ENCODE measurements at regions not wholly inside any gene's neighbourhood (a gene's known extent, or its start where the extent isn't known, plus 50 kb on each side); places are given as distances from the start of the nearest gene placed in this dataset.

- no peak overlapping the region for H3K4me3 ChIP-seq (ENCODE audit: low read depth in 1 of 2, low read length in 2 of 2)
- no peaks in the 10 kb centered on the region for H3K36me3 ChIP-seq (ENCODE audit: insufficient read depth, low read length)
- no peak overlapping the region for H3K27ac ChIP-seq (ENCODE audit: low read depth, low read length)
- H3K9me3 ChIP-seq (ENCODE audit: low read length): no peaks in the 10 kb centered on the region
- H3K27me3 ChIP-seq (ENCODE audit: control insufficient read depth in 1 of 2, insufficient read depth in 2 of 2, low read length in 2 of 2): no peaks in the 10 kb centered on the region
- H3K9ac ChIP-seq (ENCODE audit: low read length): no peak overlapping the region
- no peaks in the 10 kb centered on the region for H3K4me1 ChIP-seq (ENCODE audit: insufficient read depth, low read length)
Measured at GRCh38 chr3:182570946-182571594, 222.2 kb upstream of the ATP11B start.

- no peak overlapping the region for H3K27ac ChIP-seq (ENCODE audit: low read depth, low read length)
- H3K9me3 ChIP-seq (ENCODE audit: low read length): no peaks in the 10 kb centered on the region
- no peak overlapping the region for H3K9ac ChIP-seq (ENCODE audit: low read length)
- no peaks in the 10 kb centered on the region for H3K27me3 ChIP-seq (ENCODE audit: control insufficient read depth in 1 of 2, insufficient read depth in 2 of 2, low read length in 2 of 2)
- H3K36me3 ChIP-seq (ENCODE audit: insufficient read depth, low read length): no peaks in the 10 kb centered on the region
- no peaks in the 10 kb centered on the region for H3K4me1 ChIP-seq (ENCODE audit: insufficient read depth, low read length)
- no peak overlapping the region for H3K4me3 ChIP-seq (ENCODE audit: low read depth in 1 of 2, low read length in 2 of 2)
Measured at GRCh38 chr3:182575941-182576340, 217.4 kb upstream of the ATP11B start.

DNA sequence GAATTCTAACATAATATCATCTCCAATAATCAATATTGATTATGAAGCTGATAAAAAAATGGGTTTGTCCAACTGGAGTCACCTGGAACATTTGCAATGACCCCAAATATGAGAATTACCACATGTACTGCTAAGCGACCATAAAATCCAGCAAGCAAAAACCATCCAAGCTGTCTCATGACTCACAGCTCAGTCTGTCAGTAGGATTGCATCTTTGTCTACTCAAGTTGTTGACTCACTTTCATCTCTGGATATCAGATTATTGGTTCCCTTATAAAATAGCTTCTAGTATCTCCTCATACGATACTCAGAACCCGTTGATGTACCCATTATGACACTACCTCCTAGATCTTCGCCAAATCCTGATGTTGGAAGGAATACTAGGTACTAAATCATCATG lies 209.8 kb upstream of the ATP11B start:
- H3K27ac ChIP-seq (ENCODE audit: low read depth, low read length): no peak overlapping the region
- H3K9ac ChIP-seq (ENCODE audit: low read length): no peak overlapping the region
- H3K4me3 ChIP-seq (ENCODE audit: low read depth in 1 of 2, low read length in 2 of 2): no peak overlapping the region
- H3K9me3 ChIP-seq (ENCODE audit: low read length): no peaks in the 10 kb centered on the region
- no peaks in the 10 kb centered on the region for H3K4me1 ChIP-seq (ENCODE audit: insufficient read depth, low read length)
- H3K27me3 ChIP-seq (ENCODE audit: control insufficient read depth in 1 of 2, insufficient read depth in 2 of 2, low read length in 2 of 2): no peaks in the 10 kb centered on the region
- H3K36me3 ChIP-seq (ENCODE audit: insufficient read depth, low read length): no peaks in the 10 kb centered on the region

GRCh38 chr3:182585532-182586150 lies 207.7 kb upstream of the ATP11B start:
- Histone ChIP-seq H3K4me3 (ENCODE audit: low read depth in 1 of 2, low read length in 2 of 2) (no peak overlapping the region), H3K4me1 (ENCODE audit: insufficient read depth, low read length) (no peaks in the 10 kb centered on the region), H3K27me3 (ENCODE audit: control insufficient read depth in 1 of 2, insufficient read depth in 2 of 2, low read length in 2 of 2) (no peaks in the 10 kb centered on the region), H3K27ac (ENCODE audit: low read depth, low read length) (no peak overlapping the region), H3K9ac (ENCODE audit: low read length) (no peak overlapping the region), H3K9me3 (ENCODE audit: low read length) (no peaks in the 10 kb centered on the region), H3K36me3 (ENCODE audit: insufficient read depth, low read length) (no peaks in the 10 kb centered on the region)

DNA sequence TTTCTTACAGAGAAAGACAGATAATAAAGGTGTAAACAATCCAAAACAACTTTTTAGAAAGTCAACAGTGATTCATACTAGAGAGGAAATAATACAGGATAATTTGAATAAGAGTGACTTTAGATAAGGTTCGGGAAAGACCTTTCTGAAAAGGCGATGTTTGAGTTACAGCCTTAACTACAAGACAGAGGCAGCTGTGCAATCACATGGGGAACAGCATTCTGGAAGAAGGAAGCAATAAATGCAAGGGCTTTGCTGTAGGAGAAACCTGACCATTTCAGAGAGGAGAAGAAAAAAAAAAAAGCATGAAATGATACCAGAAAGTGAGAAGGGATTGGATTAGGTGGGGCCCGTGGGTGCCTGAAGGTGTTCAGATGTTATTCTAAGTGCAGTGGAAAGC lies 200.6 kb upstream of the ATP11B start:
- no peaks in the 10 kb centered on the region for H3K4me1 ChIP-seq (ENCODE audit: insufficient read depth, low read length)
- H3K4me3 ChIP-seq (ENCODE audit: low read depth in 1 of 2, low read length in 2 of 2): no peak overlapping the region
- no peaks in the 10 kb centered on the region for H3K27me3 ChIP-seq (ENCODE audit: control insufficient read depth in 1 of 2, insufficient read depth in 2 of 2, low read length in 2 of 2)
- H3K9me3 ChIP-seq (ENCODE audit: low read length): no peaks in the 10 kb centered on the region
- no peaks in the 10 kb centered on the region for H3K36me3 ChIP-seq (ENCODE audit: insufficient read depth, low read length)
- H3K9ac ChIP-seq (ENCODE audit: low read length): no peak overlapping the region
- no peak overlapping the region for H3K27ac ChIP-seq (ENCODE audit: low read depth, low read length)

DNA sequence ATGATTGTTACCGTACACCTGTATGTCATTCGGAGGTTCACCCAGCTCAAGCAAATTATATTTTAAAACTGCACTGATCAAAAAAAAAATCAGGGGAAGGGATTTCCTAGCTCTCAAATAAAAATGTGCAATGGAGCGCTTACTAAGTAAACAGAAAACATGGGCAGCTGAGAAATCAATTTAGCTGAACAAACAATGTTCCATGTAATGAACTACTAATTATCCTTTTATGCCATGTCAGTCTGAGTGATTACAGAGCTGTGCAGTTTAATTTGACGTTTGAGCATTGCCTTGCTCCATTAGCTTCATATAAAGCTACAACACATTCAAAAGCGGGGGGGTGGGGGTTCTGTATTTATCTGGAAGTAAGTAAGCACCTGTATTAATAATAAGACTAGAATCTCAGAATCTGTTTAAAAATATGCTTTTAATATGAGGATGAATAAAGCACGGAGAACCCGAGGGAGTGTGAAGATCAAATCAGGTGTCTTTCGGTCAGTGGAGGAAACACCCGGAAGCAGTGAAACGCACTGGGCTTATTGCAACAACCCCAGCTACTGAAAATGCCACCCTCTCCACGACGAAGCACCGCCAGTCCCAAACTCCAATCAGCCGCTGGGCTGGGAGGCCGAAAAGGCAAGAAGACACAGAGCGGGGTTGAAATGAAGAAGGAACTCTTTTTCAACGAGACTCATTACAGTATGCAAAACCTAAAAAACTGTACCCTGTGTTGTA lies 196.5 kb upstream of the ATP11B start:
- H3K9me3 ChIP-seq (ENCODE audit: low read length): no peaks in the 10 kb centered on the region
- no peak overlapping the region for H3K27ac ChIP-seq (ENCODE audit: low read depth, low read length)

DNA sequence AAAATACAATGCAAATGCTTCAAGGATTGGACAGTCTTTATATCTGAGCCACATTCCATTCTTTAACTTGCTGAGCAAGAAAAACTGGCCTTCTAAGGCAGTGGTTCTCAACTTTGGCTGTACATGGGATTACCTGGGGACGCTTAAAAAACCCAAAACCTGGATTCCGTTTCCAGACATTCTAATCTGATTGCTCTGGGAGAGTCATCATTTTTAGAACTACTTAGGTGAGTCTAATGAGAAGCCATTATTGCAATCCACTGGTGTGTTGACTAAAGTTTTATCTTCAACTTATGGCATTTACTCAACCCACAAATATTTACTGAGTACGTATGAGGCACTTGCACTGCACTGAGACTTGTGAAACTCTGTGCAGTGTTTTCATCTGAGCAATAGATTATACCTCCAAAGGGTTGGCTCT lies 195.7 kb upstream of the ATP11B start:
- no peaks in the 10 kb centered on the region for H3K9me3 ChIP-seq (ENCODE audit: low read length)
- H3K27me3 ChIP-seq (ENCODE audit: control insufficient read depth in 1 of 2, insufficient read depth in 2 of 2, low read length in 2 of 2): no peaks in the 10 kb centered on the region
- no peak overlapping the region for H3K9ac ChIP-seq (ENCODE audit: low read length)
- H3K4me3 ChIP-seq (ENCODE audit: low read depth in 1 of 2, low read length in 2 of 2): no peak overlapping the region
- no peaks in the 10 kb centered on the region for H3K36me3 ChIP-seq (ENCODE audit: insufficient read depth, low read length)
- no peaks in the 10 kb centered on the region for H3K4me1 ChIP-seq (ENCODE audit: insufficient read depth, low read length)
- no peak overlapping the region for H3K27ac ChIP-seq (ENCODE audit: low read depth, low read length)

More for the DNA sequence above, 196.5 kb upstream of the ATP11B start:
- H3K36me3 ChIP-seq (ENCODE audit: insufficient read depth, low read length): no peaks in the 10 kb centered on the region
- no peak overlapping the region for H3K9ac ChIP-seq (ENCODE audit: low read length)
- H3K27me3 ChIP-seq (ENCODE audit: control insufficient read depth in 1 of 2, insufficient read depth in 2 of 2, low read length in 2 of 2): no peaks in the 10 kb centered on the region
- no peaks in the 10 kb centered on the region for H3K4me1 ChIP-seq (ENCODE audit: insufficient read depth, low read length)
- no peak overlapping the region for H3K4me3 ChIP-seq (ENCODE audit: low read depth in 1 of 2, low read length in 2 of 2)

- H3K36me3 ChIP-seq (ENCODE audit: insufficient read depth, low read length): no peaks in the 10 kb centered on the region
- no peaks in the 10 kb centered on the region for H3K27me3 ChIP-seq (ENCODE audit: control insufficient read depth in 1 of 2, insufficient read depth in 2 of 2, low read length in 2 of 2)
- H3K9ac ChIP-seq (ENCODE audit: low read length): no peak overlapping the region
- H3K4me1 ChIP-seq (ENCODE audit: insufficient read depth, low read length): no peaks in the 10 kb centered on the region
- no peak overlapping the region for H3K27ac ChIP-seq (ENCODE audit: low read depth, low read length)
- H3K9me3 ChIP-seq (ENCODE audit: low read length): no peaks in the 10 kb centered on the region
- no peak overlapping the region for H3K4me3 ChIP-seq (ENCODE audit: low read depth in 1 of 2, low read length in 2 of 2)
Measured at GRCh38 chr3:182601597-182601996, 191.7 kb upstream of the ATP11B start.

DNA sequence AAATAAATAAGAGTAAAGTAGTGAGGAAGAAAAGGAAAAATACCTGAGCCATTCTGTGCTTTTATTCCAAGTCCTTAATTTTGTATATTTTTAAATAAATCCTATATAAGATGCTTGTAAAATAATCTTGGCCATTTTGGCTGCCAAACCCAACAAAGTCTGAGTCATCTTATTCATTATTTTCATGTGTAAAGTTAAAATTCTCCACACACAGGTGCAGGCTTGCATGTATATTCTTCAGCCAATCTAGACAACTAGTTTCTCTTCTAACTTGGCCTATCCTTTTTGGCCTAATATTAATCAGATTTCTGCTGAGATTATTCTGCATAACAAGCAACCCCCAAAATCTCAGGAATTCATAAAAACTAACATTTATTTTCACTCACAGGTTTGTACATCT lies 189.8 kb upstream of the ATP11B start:
- no peaks in the 10 kb centered on the region for H3K27me3 ChIP-seq (ENCODE audit: control insufficient read depth in 1 of 2, insufficient read depth in 2 of 2, low read length in 2 of 2)
- H3K4me3 ChIP-seq (ENCODE audit: low read depth in 1 of 2, low read length in 2 of 2): no peak overlapping the region
- no peaks in the 10 kb centered on the region for H3K9me3 ChIP-seq (ENCODE audit: low read length)
- H3K9ac ChIP-seq (ENCODE audit: low read length): no peak overlapping the region
- H3K27ac ChIP-seq (ENCODE audit: low read depth, low read length): no peak overlapping the region
- H3K36me3 ChIP-seq (ENCODE audit: insufficient read depth, low read length): no peaks in the 10 kb centered on the region
- H3K4me1 ChIP-seq (ENCODE audit: insufficient read depth, low read length): no peaks in the 10 kb centered on the region

- Histone ChIP-seq H3K36me3 (ENCODE audit: insufficient read depth, low read length) (no peaks in the 10 kb centered on the region), H3K4me3 (ENCODE audit: low read depth in 1 of 2, low read length in 2 of 2) (no peak overlapping the region), H3K4me1 (ENCODE audit: insufficient read depth, low read length) (no peaks in the 10 kb centered on the region), H3K9ac (ENCODE audit: low read length) (no peak overlapping the region), H3K9me3 (ENCODE audit: low read length) (no peaks in the 10 kb centered on the region), H3K27ac (ENCODE audit: low read depth, low read length) (no peak overlapping the region), H3K27me3 (ENCODE audit: control insufficient read depth in 1 of 2, insufficient read depth in 2 of 2, low read length in 2 of 2) (no peaks in the 10 kb centered on the region)
Measured at GRCh38 chr3:182605882-182606611, 187.3 kb upstream of the ATP11B start.

GRCh38 chr3:182606905-182607504 lies 186.3 kb upstream of the ATP11B start:
- Histone ChIP-seq H3K9ac (ENCODE audit: low read length) (no peak overlapping the region), H3K27ac (ENCODE audit: low read depth, low read length) (no peak overlapping the region), H3K9me3 (ENCODE audit: low read length) (no peaks in the 10 kb centered on the region), H3K27me3 (ENCODE audit: control insufficient read depth in 1 of 2, insufficient read depth in 2 of 2, low read length in 2 of 2) (no peaks in the 10 kb centered on the region), H3K4me1 (ENCODE audit: insufficient read depth, low read length) (no peaks in the 10 kb centered on the region), H3K36me3 (ENCODE audit: insufficient read depth, low read length) (no peaks in the 10 kb centered on the region), H3K4me3 (ENCODE audit: low read depth in 1 of 2, low read length in 2 of 2) (no peak overlapping the region)
